ENCODE measurements at regions not wholly inside any gene's neighbourhood (a gene's known extent, or its start where the extent isn't known, plus 50 kb on each side); places are given as distances from the start of the nearest gene placed in this dataset.

DNA sequence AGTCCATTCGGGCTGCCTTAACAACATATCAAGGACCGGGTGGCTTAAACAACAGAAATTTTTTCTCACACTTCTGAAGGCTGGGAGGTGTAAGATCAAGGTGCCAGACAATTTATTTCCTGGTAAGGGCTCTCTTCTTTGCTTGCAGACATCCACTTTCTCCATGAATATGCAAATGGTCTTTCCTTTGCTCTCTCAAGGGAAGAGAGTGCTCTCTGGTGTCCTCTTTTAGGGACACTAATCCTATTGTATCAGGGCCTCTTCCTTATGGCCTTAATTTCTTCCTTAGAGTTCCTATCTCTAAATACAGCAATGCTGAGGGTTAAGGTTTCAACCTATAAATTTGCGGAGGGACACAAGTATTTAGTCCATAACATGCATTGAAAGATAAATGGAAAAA, 770.8 kb downstream of the DSC3 start:
- DNase-seq (no peak), ATAC-seq (no peak)
- no peak overlapping the region for H3K27ac ChIP-seq
- TF ChIP-seq, protein P1, sequence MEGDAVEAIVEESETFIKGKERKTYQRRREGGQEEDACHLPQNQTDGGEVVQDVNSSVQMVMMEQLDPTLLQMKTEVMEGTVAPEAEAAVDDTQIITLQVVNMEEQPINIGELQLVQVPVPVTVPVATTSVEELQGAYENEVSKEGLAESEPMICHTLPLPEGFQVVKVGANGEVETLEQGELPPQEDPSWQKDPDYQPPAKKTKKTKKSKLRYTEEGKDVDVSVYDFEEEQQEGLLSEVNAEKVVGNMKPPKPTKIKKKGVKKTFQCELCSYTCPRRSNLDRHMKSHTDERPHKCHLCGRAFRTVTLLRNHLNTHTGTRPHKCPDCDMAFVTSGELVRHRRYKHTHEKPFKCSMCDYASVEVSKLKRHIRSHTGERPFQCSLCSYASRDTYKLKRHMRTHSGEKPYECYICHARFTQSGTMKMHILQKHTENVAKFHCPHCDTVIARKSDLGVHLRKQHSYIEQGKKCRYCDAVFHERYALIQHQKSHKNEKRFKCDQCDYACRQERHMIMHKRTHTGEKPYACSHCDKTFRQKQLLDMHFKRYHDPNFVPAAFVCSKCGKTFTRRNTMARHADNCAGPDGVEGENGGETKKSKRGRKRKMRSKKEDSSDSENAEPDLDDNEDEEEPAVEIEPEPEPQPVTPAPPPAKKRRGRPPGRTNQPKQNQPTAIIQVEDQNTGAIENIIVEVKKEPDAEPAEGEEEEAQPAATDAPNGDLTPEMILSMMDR (IDR thresholded peaks at IDR 0.05): no peak
- H3K27me3 ChIP-seq: no peaks in the 10 kb centered on the region
- H3K4me3 ChIP-seq: no peak overlapping the region
- H3K4me1 ChIP-seq: no peaks in the 10 kb centered on the region
- intact Hi-C loops (cut with DNase I): no loop called here
- no peaks in the 10 kb centered on the region for H3K36me3 ChIP-seq
- no peaks in the 10 kb centered on the region for H3K9me3 ChIP-seq

DNA sequence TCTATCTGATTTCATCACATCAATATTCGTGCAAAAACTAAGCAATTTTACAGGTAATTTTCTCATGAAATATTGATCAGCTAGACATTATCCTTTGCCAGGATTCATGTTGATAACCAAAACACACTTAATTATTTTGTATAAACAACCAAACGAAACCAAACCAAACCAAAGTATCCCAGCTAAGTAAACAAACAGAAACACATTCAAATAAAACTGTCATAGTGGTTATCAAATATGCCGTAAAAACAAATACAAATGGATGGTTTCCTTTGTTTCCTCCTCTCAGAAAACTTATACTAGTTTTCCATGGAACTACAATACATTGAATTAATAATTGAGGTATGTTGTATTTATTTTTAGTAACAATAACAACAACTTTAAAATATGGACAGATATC, 777.4 kb downstream of the DSC3 start:
- TF ChIP-seq, protein P1 (IDR thresholded peaks at IDR 0.05): no peak
- no peak overlapping the region for H3K27ac ChIP-seq
- ATAC-seq (no peak), DNase-seq (no peak)
- no peaks in the 10 kb centered on the region for H3K9me3 ChIP-seq
- H3K27me3 ChIP-seq: no peaks in the 10 kb centered on the region
- intact Hi-C loops (cut with DNase I): no loop called here
- H3K36me3 ChIP-seq: no peaks in the 10 kb centered on the region
- no peak overlapping the region for H3K4me3 ChIP-seq
- H3K4me1 ChIP-seq: no peaks in the 10 kb centered on the region

DNA sequence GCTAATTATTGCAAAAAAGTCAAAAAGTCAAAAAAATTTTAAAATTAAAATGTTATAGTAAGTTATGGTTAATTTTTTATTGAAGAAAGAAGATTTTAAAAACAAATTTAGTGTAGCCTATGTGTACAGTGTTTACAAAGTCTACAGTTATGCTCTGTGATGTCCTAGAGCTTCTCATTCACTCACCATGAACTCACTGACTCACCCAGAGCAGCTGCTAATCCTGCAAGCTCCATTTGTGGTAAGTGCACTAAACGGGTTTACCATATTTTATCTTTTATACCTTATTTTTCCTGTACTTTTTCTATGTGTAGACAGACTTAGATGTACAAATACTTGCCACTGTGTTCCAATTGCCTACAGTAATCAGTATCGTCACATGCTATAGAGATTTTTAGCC, 788.2 kb downstream of the DSC3 start:
- TF ChIP-seq, protein P1 (IDR thresholded peaks at IDR 0.05): no peak
- no peaks in the 10 kb centered on the region for H3K4me1 ChIP-seq
- ATAC-seq: no peak
- intact Hi-C loops (cut with DNase I): no loop called here
- H3K27me3 ChIP-seq: no peaks in the 10 kb centered on the region
- no peaks in the 10 kb centered on the region for H3K9me3 ChIP-seq
- H3K4me3 ChIP-seq: no peak overlapping the region
- H3K27ac ChIP-seq: no peak overlapping the region
- DNase-seq: no peak
- no peaks in the 10 kb centered on the region for H3K36me3 ChIP-seq

DNA sequence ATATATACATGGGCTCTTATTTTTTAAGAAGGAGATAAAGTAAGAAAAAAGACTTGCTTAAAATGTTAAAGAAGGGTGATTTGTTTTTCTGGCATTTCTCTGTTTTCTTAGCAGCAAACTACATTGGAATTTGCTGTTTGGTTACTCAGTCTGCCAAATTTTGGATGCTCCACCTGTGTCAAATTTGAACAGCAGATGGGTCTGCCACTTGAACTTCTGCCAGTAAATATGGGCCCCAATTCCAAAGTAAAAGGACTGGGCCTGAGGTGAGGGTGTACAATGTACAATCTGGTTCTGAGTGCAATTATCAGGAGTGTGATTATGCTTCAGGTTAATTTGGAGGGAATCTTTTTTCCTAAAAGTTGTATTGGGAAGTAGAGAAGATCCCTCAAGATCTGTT, 794.5 kb downstream of the DSC3 start:
- no peak for ATAC-seq
- Histone ChIP-seq H3K4me1 (no peaks in the 10 kb centered on the region), H3K4me3 (no peak overlapping the region), H3K27me3 (no peaks in the 10 kb centered on the region), H3K27ac (no peak overlapping the region), H3K9me3 (no peaks in the 10 kb centered on the region), H3K36me3 (no peaks in the 10 kb centered on the region)
- TF ChIP-seq, protein P1 (IDR thresholded peaks at IDR 0.05): no peak
- no peak for DNase-seq
- intact Hi-C loops (cut with DNase I): no loop called here

DNA sequence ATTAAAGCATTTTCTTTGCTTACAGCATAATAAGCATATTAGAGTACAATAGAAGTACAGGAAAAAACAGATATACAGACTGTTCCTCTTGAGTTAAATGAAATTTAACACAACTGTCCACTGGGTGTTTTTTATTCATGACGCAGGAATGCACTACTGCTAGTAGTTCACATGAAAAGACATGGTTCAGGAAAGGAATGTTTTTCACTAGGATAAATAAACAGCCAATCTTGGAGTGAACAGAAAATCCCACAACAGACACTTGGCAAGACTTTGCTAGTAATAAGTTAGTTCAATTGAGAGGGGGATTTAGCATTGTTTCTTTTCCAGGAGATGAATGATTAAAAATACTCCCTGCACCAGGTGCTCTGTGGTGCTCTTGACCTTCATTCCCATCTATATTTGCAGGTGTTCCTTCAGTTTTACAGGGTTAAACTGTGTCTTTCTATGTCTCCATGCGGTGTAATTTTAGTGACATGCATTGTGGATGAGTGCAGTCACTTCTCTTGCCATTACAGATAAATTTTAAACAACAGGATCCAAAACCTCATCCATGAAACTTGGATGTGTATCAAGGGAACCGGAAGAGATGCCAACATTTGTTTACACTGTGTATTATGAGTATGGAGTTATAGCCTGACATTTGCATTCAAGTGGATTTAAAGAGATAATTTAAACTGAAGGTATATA, 796.6 kb downstream of the DSC3 start:
- Histone ChIP-seq H3K27ac (no peak overlapping the region), H3K4me1 (no peaks in the 10 kb centered on the region), H3K36me3 (no peaks in the 10 kb centered on the region), H3K27me3 (no peaks in the 10 kb centered on the region), H3K4me3 (no peak overlapping the region), H3K9me3 (no peaks in the 10 kb centered on the region)
- TF ChIP-seq, protein P1 (IDR thresholded peaks at IDR 0.05): no peak
- DNase-seq: no peak
- ATAC-seq: no peak
- intact Hi-C loops (cut with DNase I): no loop called here

DNA sequence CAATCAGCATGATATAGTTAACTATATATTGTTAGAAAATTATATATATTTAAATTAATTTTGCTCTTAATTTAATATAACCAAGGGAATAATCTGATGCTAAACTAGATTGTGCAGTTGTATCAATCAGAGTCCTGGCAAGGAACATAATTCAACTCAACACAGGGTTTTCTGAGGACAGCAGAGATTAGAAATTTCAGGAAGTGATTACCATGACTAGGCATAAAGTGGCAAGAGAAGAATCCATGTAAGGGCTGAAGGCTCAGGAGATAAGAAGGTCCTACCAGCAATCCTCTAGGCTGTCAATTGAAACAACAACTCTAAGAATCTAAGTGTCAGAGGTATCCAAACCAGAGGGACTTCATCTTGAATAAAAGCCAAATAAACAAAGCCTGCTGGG, 807.8 kb downstream of the DSC3 start:
- intact Hi-C loops (cut with DNase I): no loop called here
- TF ChIP-seq, protein P1 (IDR thresholded peaks at IDR 0.05): no peak
- no peak for DNase-seq

More for the DNA sequence above, 807.8 kb downstream of the DSC3 start:
- no peak overlapping the region for H3K4me3 ChIP-seq
- H3K4me1 ChIP-seq: no peaks in the 10 kb centered on the region
- no peak overlapping the region for H3K27ac ChIP-seq
- no peak for ATAC-seq
- H3K9me3 ChIP-seq: no peaks in the 10 kb centered on the region
- no peaks in the 10 kb centered on the region for H3K36me3 ChIP-seq
- H3K27me3 ChIP-seq: no peaks in the 10 kb centered on the region

Data from upper lobe of right lung (tissue), 1 donor.